OCI-LY3 (cell line): ENCODE measurements at regions not wholly inside any gene's neighbourhood (a gene's known extent, or its start where the extent isn't known, plus 50 kb on each side); places are given as distances from the start of the nearest gene placed in this dataset.

ENCODE experiments used
- H2AFZ ChIP-seq: fragments of 200-600, 300-600 bp; shearing (Covaris generic); 2 replicates; pipeline ENCODE4 v1.6.0; 2014; ENCODE audit warnings: antibody characterized with exemption, low read depth, low read length
- H3K27ac ChIP-seq: fragments of 200-600, 300-600 bp; sonication (generic); 2 replicates; pipeline ENCODE4 v1.5.1; 2014; ENCODE audit warnings: mild to moderate bottlenecking, low read length, moderate library complexity, mixed read lengths
- H3K27me3 ChIP-seq: fragments of 200-600, 300-600 bp; sonication (generic); 2 replicates; pipeline ENCODE4 v1.6.1; 2014; ENCODE audit warnings: low read depth, low read length, mixed read lengths
- H3K36me3 ChIP-seq: fragments of 200-600, 300-600 bp; sonication (generic); replicated peaks from 2 replicates; pipeline ENCODE3; 2014; ENCODE audit warnings: low read depth, low read length, mixed read lengths
- H3K4me1 ChIP-seq: fragments of 300-600, 200-600 bp; sonication (generic); 2 replicates; pipeline ENCODE4 v1.6.1; 2014; ENCODE audit warnings: low read length, mixed read lengths
- H3K4me2 ChIP-seq: fragments of 200-600, 300-600 bp; sonication (generic); 2 replicates; pipeline ENCODE4 v1.6.1; 2014; ENCODE audit warnings: low read length, mixed read lengths
- H3K4me3 ChIP-seq: fragments of 300-600, 200-600 bp; sonication (generic); 2 replicates; pipeline ENCODE4 v1.5.1; 2014; ENCODE audit warnings: antibody characterized with exemption, mild to moderate bottlenecking, low read length, moderate library complexity
- H3K79me2 ChIP-seq: fragments of 300-600, 200-600 bp; shearing (Covaris generic); 2 replicates; pipeline ENCODE4 v1.6.1; 2014; ENCODE audit warnings: mild to moderate bottlenecking, low read length, mixed read lengths
- H3K9ac ChIP-seq: fragments of 300-600, 200-600 bp; shearing (Covaris generic); 2 replicates; pipeline ENCODE4 v1.6.0; 2014; ENCODE audit warnings: mild to moderate bottlenecking, low read length, moderate library complexity
- H3K9me3 ChIP-seq: fragments of 200-600, 300-600 bp; shearing (Covaris generic); 2 replicates; pipeline ENCODE4 v1.6.1; 2014; ENCODE audit warnings: low read length, mixed read lengths; ENCODE audit not compliant: insufficient read depth
- H4K20me1 ChIP-seq: fragments of 200-600, 300-600 bp; sonication (generic); 2 replicates; pipeline ENCODE4 v1.6.1; 2016; ENCODE audit warnings: low read length, mixed read lengths; ENCODE audit not compliant: insufficient read depth
- EZH2phosphoT487 ChIP-seq: fragments of 200-600 bp; shearing (Covaris generic); IDR thresholded peaks from 2 replicates; pipeline ENCODE4 v1.6.1; 2018; ENCODE audit warnings: antibody characterized with exemption, mixed run types, low read depth
- TF ChIP-seq, protein P1 (sequence below): fragments of 200-600, 300-600 bp; sonication (generic); IDR thresholded peaks from 2 replicates; pipeline ENCODE4 v1.5.1; 2014; ENCODE audit warnings: antibody characterized with exemption, low read length, low read depth

GRCh38 chr10:117619707-117620405 lies 77.3 kb downstream of the EMX2 start:
- no peak overlapping the region for H3K27ac ChIP-seq
- no peak overlapping the region for H3K4me2 ChIP-seq
- H3K36me3 ChIP-seq, result no peaks in the 10 kb centered on the region
- H4K20me1 ChIP-seq, result no peaks in the 10 kb centered on the region
- H3K4me1 ChIP-seq, result no peaks in the 10 kb centered on the region
- no peak overlapping the region for H3K9ac ChIP-seq
- no peaks in the 10 kb centered on the region for H3K79me2 ChIP-seq
- no peaks in the 10 kb centered on the region for H3K27me3 ChIP-seq
- TF ChIP-seq, protein P1, sequence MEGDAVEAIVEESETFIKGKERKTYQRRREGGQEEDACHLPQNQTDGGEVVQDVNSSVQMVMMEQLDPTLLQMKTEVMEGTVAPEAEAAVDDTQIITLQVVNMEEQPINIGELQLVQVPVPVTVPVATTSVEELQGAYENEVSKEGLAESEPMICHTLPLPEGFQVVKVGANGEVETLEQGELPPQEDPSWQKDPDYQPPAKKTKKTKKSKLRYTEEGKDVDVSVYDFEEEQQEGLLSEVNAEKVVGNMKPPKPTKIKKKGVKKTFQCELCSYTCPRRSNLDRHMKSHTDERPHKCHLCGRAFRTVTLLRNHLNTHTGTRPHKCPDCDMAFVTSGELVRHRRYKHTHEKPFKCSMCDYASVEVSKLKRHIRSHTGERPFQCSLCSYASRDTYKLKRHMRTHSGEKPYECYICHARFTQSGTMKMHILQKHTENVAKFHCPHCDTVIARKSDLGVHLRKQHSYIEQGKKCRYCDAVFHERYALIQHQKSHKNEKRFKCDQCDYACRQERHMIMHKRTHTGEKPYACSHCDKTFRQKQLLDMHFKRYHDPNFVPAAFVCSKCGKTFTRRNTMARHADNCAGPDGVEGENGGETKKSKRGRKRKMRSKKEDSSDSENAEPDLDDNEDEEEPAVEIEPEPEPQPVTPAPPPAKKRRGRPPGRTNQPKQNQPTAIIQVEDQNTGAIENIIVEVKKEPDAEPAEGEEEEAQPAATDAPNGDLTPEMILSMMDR, result no peak
- no peak for TF ChIP-seq EZH2phosphoT487
- no peaks in the 10 kb centered on the region for H3K9me3 ChIP-seq
- no peak overlapping the region for H3K4me3 ChIP-seq
- no peak overlapping the region for H2AFZ ChIP-seq

DNA sequence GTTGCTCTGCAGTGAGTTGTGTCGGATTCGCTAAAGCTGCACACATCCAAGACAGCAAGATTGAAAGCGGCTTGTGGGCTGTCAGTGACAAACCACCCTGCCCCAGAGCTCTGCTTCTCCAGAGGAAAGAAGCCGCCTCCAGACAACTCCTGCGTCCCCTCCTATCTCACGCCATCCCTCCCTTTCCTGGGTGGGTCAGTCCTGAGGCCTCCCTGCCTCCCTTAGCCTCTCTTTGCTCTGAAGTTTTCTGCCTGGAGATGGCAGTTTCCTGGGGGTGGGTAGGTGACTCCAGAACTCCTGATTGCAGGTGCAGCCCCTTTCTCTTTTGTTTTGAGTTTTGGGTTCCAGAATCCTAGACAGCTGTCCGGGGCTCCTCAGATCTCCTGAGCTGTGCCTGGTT lies 78.7 kb downstream of the EMX2 start:
- H2AFZ ChIP-seq, result no peak overlapping the region
- H3K4me3 ChIP-seq, result no peak overlapping the region
- no peaks in the 10 kb centered on the region for H3K4me1 ChIP-seq
- no peaks in the 10 kb centered on the region for H3K27me3 ChIP-seq
- no peaks in the 10 kb centered on the region for H3K36me3 ChIP-seq
- no peak overlapping the region for H3K9ac ChIP-seq
- no peak for TF ChIP-seq EZH2phosphoT487
- TF ChIP-seq, protein P1, result no peak
- H3K79me2 ChIP-seq, result no peaks in the 10 kb centered on the region
- H3K9me3 ChIP-seq, result no peaks in the 10 kb centered on the region
- no peaks in the 10 kb centered on the region for H4K20me1 ChIP-seq
- no peak overlapping the region for H3K4me2 ChIP-seq
- no peak overlapping the region for H3K27ac ChIP-seq

- TF ChIP-seq, protein P1, result no peak
- TF ChIP-seq EZH2phosphoT487, result no peak
- H3K79me2 ChIP-seq, result no peaks in the 10 kb centered on the region
- no peaks in the 10 kb centered on the region for H3K9me3 ChIP-seq
- no peak overlapping the region for H2AFZ ChIP-seq
- no peak overlapping the region for H3K4me2 ChIP-seq
- H3K27me3 ChIP-seq, result no peaks in the 10 kb centered on the region
- H3K4me3 ChIP-seq, result no peak overlapping the region
- H3K4me1 ChIP-seq, result no peaks in the 10 kb centered on the region
- H4K20me1 ChIP-seq, result no peaks in the 10 kb centered on the region
- H3K9ac ChIP-seq, result no peak overlapping the region
- no peak overlapping the region for H3K27ac ChIP-seq
- H3K36me3 ChIP-seq, result no peaks in the 10 kb centered on the region
Measured at GRCh38 chr10:117621795-117622420, 79.4 kb downstream of the EMX2 start.

DNA sequence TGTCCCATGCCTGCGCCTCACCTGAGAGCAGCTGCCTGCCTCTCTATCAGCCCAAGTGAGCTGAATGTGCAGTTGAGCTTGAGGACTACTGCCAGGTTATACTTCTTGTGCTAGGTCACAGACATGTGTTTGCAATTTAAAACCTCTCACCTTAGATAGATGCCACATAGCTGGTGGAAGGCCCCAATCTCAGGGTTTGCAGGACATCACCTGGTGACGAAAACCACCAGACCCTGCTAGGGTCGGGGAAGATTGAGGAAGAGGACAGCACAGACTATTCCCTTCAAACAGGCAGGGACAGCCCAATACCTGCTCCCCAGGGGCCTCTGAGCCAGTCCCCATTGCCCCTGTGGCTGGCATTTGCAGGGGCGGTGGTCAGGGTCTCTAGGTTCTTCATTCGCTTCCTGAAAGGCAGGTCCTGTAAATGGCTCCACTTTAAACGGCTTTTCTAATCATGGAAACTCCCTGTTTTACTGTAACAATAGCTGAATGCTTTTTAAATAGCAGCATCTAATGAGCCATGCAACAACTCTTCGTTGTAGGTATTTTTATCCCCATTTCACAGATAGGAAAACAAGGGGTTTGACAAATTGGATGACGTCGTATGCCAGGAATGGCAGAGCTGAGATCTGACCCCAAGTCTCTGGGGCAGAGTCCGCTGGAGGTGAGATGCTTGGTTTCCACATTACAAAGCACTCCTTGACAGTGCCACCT lies 80.1 kb downstream of the EMX2 start:
- Histone ChIP-seq H3K27ac (no peak overlapping the region), H3K4me2 (no peak overlapping the region), H3K36me3 (no peaks in the 10 kb centered on the region), H3K4me1 (no peaks in the 10 kb centered on the region), H3K4me3 (no peak overlapping the region), H3K9me3 (no peaks in the 10 kb centered on the region), H4K20me1 (no peaks in the 10 kb centered on the region), H3K79me2 (no peaks in the 10 kb centered on the region), H3K9ac (no peak overlapping the region), H3K27me3 (no peaks in the 10 kb centered on the region), H2AFZ (no peak overlapping the region)
- TF ChIP-seq EZH2phosphoT487, result no peak
- TF ChIP-seq, protein P1, result no peak
